GM13976 (cell line): ENCODE measurements at regions not wholly inside any gene's neighbourhood (a gene's known extent, or its start where the extent isn't known, plus 50 kb on each side); places are given as distances from the start of the nearest gene placed in this dataset.

Source experiments
- DNase-seq: peaks from one replicate; pipeline ENCODE4 v3.0.0; 2012; ENCODE audit warnings: low spot score
- in situ Hi-C: fragments of 300-500 bp; cut with MboI; formaldehyde crosslinking; loops from one replicate; pipeline ENCODE4 v1.12.0; 2022; ENCODE audit warnings: low sequenced_read_pairs, mixed read lengths, inconsistent platforms; ENCODE audit not compliant: unreplicated experiment
- TF ChIP-seq, protein P1 (sequence below): IDR thresholded peaks from 2 replicates; pipeline ENCODE4 v1.5.1; 2012; ENCODE audit warnings: borderline replicate concordance, mild to moderate bottlenecking; ENCODE audit not compliant: insufficient read depth; ENCODE audit errors: extremely low read depth, missing control alignments, control extremely low read depth

DNA sequence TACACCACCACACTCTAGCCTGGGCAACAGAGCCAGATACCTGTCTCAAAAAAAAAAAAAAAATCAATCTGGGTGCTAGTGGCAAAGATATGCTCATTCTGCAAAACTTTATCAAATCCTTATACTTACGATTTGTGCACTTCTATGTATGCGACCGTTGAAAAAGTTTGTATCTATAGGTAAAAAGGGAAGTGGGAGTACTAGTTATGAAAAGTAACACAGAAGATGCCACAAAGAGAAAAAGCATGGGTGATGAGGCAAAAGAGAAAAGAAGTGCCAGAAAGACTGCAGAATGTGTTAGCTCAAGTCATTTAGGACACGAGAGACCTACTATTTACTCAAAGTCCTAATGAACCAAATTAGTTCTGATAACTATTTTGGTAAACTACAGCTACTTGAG is 407.8 kb downstream of the SHQ1 start:
- in situ Hi-C loops: no loop called here
- DNase-seq: no peak
- TF ChIP-seq, protein P1, sequence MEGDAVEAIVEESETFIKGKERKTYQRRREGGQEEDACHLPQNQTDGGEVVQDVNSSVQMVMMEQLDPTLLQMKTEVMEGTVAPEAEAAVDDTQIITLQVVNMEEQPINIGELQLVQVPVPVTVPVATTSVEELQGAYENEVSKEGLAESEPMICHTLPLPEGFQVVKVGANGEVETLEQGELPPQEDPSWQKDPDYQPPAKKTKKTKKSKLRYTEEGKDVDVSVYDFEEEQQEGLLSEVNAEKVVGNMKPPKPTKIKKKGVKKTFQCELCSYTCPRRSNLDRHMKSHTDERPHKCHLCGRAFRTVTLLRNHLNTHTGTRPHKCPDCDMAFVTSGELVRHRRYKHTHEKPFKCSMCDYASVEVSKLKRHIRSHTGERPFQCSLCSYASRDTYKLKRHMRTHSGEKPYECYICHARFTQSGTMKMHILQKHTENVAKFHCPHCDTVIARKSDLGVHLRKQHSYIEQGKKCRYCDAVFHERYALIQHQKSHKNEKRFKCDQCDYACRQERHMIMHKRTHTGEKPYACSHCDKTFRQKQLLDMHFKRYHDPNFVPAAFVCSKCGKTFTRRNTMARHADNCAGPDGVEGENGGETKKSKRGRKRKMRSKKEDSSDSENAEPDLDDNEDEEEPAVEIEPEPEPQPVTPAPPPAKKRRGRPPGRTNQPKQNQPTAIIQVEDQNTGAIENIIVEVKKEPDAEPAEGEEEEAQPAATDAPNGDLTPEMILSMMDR: no peak

DNA sequence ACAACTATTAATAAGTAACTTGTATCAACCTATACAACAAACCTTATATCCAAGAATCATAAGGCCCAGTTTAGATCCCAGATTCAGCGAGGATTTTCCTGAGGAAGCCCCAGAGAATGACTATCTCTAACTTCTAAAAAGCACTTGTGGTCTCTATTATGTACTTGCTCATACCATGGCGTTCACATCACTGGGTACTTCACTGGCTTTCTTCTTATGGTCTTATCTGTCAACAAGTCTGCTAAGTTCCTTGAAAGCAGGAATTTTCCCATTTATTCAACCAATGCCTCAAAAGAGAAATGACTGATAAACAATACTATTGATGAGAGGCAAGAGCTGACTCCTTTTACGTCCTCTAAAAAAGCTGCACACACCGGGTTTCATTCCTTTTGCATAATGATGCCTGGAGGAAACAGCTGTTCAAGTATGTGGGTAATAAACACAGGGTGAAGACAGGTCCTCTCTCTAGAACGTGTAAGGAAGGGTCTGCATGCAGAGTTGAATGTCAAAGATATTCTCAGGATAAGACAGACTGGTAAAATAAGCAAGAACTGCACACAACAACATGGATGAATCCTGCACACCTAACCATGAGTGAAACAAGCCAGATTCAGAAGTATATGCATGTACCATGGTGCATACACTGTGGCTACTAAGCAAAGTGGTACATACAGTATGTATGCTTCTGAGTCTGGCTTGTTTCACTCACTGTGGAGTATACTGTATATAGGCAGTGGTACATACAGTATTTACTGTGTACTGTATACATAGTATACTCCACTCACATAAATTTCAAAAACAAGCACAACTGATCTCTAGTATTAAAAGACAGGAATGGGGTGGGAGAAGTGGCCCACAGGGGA is 408.7 kb downstream of the SHQ1 start:
- in situ Hi-C loops: no loop called here
- TF ChIP-seq, protein P1: no peak

DNA sequence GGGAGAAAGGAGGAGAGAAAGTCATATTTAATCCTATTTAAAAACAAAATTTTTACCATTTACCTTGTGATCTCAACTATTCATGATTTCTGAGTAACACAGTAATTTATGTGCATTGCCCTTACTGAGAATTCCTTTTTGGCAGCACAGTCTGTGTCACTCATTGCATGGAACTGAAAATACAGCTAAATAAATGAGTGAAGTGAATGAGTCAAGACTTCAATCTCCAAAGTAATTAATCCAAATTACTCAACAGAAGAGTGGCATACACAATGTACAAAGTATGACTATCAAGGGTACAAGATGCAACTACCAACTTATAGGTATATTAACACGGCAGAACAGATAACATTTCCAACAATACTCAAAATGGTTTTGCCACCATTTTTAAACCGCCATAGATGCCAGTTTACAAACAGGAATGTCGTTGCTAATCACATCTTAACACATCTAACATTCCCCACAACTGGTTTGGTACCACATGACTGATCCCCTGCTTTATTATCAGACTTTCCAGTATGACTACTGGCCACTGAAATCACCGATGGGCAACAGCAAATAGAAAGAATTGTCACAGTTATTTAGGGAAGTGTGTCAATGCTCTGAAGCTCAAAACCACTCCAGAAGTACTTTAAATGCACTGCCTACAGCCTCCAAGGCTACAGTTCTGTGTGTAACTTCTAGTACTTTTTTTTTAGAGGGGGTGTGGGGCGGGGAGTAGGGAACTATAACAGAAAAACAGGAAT is 410.4 kb downstream of the SHQ1 start:
- TF ChIP-seq, protein P1: no peak
- DNase-seq: no peak
- in situ Hi-C loops: no loop called here

More for the DNA sequence above, 408.7 kb downstream of the SHQ1 start:
- no peak for DNase-seq

DNA sequence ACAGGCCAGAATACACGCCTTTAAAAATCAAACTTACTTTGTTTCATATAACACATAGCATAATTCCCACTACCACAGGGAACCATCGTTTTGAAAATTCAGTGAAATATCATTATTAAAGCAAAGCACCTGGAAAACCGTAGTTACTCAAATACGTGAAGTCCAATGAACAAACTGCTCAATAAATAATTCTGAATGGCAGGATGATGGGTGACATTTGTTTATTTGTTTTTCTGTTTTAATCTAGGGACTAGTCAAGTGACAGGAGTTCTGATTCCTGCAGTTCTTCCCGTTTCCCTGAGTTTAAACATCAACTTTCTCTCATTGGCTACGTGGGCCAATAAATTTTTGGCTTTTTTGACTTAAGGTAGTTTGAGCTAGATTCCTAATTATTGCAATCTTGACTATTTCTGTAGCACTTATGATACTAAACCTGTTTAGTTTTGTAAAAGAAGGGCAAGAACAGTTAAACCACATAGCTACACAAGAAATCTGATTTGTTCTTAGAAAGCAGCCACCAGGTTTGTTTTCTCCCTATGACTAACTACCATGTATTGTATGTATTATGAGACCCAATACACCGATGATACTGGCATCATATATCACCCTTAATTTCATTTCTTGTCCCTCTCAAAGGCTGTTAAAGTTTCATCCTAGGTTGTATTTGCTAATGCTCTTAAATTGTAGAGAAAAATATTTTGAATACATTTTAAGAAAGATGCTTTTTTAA is 411.2 kb downstream of the SHQ1 start:
- TF ChIP-seq, protein P1: no peak
- DNase-seq: no peak
- in situ Hi-C loops: no loop called here

DNA sequence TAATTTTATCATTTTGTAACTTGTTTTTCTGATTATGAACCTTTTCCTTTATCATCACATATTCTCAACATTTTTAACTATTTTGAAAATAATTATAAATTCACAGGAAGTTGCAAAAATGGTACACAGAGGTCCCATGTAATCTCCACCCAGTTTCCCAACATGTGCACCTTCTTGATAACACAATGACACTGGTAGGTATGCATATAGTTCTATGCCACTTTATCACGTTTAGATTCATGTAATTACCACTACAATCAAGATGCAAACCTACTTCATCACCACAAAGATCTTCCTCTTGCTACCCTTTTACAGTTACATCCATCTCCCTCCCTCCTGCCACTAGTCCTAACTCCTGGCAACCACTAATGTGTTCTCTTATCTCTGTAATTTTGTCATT is 413.9 kb downstream of the SHQ1 start:
- in situ Hi-C loops: no loop called here
- TF ChIP-seq, protein P1: no peak
- DNase-seq: no peak

DNA sequence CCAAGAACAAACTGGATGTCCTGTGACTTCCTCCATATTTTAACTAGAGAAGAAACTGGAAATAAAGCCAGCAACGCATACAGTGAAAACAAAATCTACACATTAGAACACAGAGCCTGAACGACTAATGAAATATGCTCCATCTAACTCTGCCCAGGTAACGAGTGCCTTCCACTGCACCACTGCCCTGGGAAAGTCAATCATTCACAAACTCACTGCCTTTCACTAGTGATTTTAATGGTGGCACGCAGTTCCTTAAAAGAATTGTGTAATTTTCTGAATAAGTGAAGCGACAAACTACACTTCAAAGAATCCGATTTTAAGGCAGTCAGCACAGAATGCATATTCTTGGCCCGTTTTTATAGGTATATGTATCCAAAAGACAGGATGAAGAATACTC is 416.0 kb downstream of the SHQ1 start:
- no peak for DNase-seq
- TF ChIP-seq, protein P1: no peak
- in situ Hi-C loops: no loop called here
